SIG-M5 treated with dmso at 0.1 percent for 504 hours (cell line): ENCODE measurements at regions not wholly inside any gene's neighbourhood (a gene's known extent, or its start where the extent isn't known, plus 50 kb on each side); places are given as distances from the start of the nearest gene placed in this dataset.
"Not testable (repeated sequence)": the region's sequence is repeated elsewhere in the genome, so short reads cannot be mapped to it uniquely, and the experiment has no call there.

Source experiments
- DNase-seq: peaks from one replicate; lab custom pipeline; 2025; ENCODE audit not compliant: unreplicated experiment; lab: John Stamatoyannopoulos, UW

DNA sequence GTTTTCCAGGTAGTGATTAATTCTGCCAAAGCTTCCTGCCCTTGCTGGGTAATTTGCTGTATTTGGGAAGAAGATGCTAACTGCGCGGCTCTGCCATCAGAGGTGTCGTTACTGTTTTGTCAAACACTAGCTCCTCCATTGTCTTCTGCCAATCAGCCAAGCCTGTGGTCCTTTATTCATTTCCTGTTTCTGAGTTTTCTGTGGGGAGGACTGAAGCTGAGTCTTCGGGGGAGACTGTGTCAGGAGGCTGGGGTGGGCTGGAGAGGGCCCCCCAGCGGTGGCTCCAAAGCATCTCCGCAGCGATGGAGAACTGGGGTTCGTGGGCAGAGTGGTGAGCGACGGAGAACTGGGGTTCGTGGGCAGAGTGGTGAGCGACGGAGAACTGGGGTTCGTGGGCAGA lies 322.9 kb upstream of the B3GAT1 start:
- DNase-seq = no peak

DNA sequence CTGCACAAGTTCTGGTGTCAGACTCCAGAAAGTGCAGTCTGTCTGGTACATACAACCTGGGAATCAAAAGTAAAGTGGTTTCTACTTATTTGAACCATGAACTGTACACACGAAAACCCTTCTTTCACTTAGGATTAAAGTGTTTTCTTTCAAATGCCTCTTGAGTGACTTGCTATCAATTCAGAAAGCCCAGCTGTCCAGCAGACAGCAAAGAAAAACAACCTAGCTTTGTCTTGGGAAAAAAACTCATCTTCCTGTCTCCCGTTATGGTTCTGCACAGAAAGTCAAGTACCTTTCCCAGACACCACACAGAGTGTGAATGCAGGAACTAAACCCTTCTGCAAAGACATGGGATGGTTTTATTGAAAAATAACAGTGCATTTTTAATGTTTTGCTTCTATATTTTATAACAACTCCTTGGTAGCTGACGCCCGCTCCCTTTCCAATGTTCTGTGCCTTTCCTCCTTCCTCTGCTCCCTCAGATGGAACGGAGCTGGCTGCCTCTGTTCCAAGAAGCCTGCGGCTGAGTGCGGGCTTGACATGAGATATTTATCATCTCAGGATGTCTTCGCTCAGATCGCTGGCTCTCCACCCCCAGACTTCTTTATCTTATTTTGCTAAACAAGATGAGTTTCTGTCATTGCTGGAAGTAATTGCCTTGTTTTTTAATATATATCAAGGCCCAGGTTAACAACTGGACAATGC lies 322.3 kb upstream of the B3GAT1 start:
- DNase-seq = no peak

DNA sequence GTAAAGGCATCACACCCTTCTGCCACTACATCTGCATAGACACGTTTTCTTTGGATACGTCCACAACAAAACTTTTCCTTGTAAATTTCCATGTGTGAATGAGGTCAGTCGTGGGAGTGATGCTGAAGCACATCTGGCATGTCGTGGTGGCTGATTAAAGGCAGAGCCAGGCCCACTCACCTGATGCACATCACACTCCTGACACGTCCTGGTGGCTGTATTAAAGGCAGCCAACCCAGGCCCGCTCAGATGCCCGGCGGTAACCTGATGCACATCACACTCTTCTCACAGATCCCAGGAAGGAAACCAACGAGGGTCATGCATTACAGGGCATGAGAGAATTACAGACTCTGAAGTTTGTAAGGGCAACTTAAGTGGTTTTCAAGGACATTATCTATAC lies 321.6 kb upstream of the B3GAT1 start:
- no peak for DNase-seq

DNA sequence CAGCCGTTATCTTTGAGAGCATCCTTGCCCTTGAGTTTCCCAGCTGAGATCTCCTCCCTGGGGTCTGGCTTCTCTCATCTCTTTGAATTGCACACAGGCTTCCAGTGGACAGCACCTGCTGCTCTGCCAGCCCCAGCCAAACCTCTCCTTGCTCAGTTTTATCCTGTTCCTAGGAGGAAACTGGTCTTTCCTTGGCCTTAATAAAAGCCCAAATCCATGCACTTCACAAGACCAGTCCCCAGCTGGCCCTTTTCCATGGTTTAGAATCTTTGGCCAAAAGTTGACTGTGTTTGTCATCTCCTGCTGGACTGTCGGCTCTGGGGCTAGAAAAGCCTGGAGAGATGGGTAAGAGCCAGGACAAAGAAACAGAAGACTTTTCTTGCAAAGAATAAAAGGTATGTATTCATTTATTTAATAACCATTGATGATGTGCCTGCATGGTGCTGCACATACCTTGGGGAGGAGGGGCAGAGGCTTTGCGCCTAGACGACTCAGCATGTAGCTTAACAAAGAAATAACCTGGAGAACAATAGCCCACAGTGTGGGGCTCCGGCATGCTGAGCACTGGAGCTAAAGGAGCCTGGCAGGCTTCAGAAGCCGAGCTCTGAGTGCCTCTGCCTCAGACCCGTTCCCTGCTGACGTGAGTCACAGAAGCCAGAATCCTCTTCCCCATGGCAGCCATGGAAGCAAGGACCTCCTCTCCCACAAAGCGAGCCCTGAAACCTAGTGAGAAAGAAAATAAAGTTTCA lies 319.3 kb upstream of the B3GAT1 start:
- DNase-seq = no peak

DNA sequence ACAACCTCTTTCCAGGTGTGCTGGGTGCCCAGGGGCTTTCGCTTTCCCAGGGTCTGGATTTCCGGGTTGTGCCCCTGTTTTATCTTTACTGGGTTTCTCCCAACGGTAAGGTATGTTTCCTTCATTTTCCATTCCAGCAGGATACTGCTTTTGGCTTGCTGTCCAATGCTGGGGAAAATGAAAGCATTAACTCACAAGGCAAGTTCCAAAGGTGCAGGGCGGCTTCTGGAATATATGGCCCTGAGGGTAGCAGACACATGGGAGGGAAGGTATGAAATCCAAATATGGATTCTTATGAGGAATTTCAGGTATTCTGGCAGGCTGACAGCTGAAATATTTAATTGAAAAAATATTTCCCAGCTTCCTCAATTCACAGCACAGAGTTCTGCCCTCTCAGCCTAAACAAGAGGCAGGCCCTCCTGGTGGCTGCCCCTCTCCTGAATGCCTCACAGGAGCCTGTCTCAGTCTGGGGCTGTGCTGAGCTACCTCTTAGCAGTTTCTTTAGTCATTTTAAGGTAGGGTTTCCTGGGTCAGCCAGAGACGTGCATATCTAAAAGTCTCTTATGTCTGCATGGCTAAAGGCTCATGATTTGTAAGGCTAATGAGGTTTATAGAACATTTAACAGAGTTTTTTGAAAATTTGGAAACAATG lies 318.6 kb upstream of the B3GAT1 start:
- no peak for DNase-seq

DNA sequence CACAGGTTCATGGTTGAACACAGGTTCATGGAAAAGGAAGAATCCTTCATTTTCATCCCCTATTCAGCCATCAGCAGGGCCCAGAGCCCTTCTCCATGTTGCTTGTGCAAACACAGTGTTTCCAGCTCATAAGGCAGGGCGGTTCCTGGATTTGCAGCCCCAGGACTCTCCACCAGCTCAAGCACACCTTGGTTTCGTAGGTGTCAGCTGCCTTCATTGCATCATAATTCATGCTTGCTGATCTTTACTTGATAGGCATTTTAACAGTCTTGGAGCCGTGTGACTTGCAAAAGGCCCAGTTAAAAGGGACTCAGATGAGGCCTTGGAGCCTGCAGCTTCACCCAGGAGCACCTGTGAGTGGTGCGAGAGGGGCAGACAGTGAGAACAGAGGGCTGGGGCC lies 318.1 kb upstream of the B3GAT1 start:
- DNase-seq = no peak

DNA sequence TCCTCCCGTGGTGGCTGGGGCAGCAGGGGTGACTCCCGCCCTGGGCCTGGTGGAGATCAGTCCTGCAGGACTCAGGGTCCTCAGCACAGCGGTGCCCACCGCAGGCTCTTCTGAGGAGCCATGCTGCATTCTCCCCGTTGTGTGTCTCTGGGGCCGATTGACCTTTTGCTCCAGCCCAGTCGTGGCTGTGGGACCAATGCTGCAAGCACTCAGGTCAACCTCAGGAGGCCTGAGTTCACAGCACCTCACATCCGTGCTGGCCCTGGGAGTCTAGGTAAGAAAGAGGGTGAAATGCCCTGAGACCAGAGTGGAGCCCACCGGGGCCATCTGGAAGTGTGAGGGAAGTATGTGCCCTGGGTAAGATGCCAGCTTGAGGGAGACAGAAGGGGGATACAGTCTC lies 316.1 kb upstream of the B3GAT1 start:
- no peak for DNase-seq

DNA sequence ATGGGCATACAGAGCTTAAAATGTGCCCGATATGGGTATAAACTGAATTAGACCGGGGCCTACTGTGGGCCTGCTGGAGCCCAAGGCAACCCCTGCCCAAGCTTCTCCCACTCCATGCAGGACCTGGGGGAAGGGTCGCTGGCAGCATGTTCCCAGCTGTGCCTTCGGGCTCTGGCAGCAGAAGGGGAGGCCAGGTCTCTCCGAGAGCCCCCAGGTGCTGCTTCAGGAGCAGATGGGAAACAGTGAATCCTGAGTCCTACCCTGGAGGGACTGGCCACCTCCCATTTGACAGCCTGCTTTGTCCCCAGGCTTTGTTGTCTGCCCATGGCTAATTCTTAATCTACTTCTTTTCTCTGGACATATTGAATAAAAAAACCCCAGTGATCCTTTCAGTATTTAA lies 315.6 kb upstream of the B3GAT1 start:
- DNase-seq = no peak

DNA sequence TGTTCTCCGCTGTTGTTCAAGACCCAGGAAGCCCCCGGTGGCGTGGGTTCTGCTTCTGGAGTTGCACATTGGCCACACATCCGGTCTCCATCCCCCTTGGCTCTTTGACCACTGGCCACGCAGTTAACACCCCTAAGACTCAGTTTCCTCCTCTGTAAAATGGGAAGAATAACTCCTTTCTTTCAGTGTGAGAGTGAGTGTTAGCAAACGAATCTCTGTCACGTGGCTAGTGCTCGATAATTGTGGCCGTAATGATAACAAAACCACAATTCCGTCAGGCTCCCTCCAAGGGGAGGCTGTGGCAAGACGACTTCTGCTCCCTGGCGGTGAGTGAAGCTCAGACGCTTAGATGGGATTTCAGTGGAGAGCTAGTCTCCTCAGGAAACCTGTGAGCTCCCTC lies 315.2 kb upstream of the B3GAT1 start:
- DNase-seq = no peak

DNA sequence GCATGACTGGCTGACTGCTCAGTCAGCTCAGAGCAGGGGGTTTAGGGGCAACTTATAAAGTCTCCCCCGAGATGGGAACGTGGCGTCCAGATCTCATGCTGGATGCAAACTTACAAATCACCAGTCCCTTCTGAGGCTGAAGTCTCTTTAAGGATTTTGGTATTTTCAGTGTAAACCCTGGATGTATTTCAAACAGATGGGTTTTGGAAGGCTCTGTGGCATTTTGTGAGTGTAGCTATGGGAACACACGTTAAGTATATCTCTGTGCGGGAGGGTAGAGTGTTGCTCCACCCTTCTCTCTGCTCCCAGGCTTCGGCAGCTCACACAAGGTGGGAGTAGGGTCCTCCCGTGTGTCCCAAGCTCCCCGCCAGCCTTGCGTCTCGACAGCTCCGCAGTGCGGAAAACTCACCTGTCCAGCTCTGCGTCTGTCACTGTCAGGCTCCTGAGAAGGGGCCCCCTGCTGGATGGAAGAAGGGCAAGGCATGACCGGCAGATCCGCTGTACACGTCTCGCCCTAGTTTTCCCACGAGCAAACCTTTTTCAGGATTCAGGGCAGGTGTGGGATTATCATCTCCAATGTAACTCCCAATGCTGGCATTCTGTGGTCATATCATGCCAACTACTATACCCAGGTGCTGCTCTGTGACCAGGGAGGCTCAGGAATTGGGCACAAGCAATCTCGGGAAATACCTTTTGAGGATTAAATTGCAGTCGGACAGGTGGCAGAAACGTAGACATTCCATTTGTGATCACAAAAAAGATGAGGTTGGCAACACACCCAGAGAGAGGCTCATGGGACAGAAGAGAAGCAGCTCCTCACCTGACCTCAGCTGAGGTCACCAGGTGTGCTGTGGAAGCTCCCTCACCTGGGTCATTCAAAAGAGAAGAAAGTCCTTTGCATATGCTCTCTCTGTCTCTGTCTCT lies 313.9 kb upstream of the B3GAT1 start:
- DNase-seq = no peak

DNA sequence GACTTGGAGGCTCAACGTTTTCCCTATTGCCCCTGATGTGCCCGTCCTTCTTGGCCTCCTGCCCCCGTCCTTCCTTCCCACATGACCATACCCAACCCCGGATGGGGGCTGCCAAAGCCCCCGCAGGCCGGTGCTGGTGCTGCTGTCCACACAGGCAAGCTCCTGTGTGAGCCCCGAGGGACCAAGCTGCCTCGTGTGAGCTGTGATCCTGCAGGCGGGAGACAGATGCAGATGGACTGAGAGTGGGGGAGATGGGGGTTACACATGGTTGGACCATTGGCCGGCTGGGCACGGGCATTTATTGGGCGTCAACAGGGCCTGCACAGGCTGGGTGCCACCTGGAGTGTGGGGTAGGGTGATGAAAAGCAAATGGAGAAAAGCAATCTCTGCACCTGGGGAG lies 313.2 kb upstream of the B3GAT1 start:
- DNase-seq = no peak

DNA sequence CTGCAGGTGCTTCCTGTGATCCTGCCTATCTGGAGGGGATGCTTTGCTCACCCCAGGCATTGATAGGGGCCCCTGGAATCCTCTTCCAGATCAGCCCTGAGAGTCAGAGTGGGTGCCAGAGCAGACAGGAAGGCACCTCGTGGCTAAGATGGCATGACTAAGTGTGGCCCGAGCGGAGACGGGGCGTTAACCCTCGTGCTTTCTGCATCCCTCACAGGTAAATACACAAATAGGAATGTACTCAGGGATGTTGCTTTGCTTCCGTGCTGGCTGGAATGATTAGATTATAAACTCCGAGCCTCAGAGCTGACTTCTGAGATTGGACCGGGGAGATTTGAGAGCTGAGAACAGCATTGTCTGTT lies 312.7 kb upstream of the B3GAT1 start:
- DNase-seq = no peak

DNA sequence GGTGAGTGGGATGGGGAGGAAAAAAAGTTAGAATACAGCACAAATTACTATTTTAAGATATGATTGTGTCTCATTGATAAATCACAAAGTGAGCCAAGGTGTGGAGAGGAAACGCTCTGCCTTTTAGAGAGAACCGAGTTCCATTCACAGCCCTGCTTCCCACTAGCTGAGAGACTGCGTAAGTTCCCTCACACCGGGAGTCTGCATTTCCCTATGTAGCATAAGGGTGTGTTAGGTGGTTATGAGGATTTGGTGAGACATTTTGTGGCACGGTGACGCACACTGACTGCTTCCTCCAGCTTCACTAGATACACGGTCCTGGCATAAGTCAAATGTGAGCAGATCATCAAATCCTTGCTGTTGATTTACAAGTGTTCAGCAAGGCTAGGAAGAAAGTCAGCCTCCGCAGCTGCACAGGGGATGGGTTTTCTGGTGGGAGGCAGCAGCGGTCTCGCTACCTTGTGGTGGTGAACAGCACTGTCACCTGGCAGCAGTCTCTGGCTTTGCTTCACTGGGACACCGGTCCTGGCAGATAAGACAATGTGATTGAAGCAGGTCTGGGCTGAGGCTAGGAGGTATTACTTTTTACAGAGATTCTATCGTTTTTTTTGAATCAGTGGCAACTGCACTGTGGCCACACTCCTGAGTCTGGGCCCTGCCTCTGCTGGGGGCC lies 312.2 kb upstream of the B3GAT1 start:
- DNase-seq = no peak

DNA sequence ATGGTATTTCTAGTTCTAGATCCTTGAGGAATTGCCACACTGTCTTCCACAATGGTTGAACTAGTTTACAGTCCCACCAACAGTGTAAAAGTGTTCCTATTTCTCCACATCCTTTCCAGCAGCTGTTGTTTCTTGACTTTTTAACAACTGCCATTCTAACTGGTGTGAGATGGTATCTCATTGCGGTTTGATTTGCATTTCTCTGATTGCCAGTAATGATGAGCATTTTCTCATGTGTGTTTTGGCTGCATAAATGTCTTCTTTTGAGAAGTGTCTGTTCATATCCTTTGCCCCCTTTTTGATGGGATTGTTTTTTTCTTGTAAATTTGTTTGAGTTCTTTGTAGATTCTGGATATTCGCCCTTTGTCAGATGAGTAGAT lies 308.6 kb upstream of the B3GAT1 start:
- DNase-seq = not testable (repeated sequence)

DNA sequence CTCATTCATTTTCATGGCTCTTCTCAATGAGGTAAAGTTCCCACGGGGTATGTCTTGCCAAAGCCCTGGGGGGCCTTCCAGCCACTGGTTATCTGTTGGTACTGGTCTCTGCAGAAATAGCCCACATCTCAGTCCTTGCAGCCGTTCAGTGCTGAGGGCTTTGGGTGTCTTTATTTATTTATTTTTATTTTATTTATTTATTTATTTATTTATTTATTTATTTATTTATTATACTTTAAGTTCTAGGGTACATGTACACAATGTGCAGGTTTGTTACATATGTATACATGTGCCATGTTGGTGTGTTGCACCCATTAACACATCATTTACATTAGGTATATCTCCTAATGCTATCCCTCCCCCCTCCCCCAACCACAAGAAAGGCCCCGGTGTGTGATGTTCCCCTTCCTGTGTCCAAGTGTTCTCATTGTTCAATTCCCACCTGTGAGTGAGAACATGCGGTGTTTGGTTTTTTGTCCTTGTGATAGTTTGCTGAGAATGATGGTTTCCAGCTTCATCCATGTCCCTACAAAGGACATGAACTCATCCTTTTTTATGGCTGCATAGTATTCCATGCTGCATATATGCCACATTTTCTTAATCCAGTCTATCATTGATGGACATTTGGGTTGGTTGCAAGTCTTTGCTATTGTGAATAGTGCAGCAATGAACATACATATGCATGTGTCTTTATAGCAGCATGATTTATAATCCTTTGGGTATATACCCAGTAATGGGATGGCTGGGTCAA lies 308.1 kb upstream of the B3GAT1 start:
- not testable (repeated sequence) for DNase-seq

DNA sequence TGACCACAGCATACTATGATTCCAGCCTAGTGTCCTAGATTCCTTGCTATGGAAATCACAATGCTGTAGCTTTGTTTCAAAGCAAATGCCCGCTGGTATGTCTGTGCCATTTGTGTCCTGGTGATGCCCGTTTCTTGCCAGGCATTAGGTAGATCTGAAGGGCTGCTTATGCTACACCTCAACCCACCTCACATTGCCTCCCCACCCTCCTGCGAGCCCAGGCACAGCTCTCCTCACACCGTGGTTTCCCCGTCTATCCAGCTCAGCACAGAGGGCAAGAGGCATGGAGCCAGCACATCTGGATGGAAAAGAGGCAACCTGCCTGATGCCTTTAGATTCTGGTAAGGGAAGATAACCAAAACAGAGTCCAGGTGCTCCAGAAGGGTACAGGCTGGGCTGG lies 307.4 kb upstream of the B3GAT1 start:
- no peak for DNase-seq

DNA sequence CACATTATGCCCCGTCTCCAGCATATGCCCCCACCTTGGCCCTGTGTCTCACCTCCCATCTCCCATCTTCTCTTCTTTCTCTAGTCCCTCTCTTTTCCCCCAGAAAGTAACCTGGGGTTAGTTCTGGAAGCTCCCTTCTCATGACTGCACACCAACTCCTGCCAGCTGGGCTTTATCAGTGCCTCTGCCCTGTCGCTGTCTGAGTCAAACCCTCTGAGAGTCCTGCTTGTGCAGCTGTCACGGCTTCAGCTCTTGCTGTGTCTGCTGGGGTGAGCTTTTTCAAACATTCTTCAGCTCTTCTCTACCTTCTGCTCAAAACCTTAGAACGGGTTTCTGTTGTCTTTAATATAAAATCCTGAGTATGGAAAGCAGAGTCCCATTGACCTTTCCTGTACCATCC lies 304.5 kb upstream of the B3GAT1 start:
- DNase-seq = no peak

DNA sequence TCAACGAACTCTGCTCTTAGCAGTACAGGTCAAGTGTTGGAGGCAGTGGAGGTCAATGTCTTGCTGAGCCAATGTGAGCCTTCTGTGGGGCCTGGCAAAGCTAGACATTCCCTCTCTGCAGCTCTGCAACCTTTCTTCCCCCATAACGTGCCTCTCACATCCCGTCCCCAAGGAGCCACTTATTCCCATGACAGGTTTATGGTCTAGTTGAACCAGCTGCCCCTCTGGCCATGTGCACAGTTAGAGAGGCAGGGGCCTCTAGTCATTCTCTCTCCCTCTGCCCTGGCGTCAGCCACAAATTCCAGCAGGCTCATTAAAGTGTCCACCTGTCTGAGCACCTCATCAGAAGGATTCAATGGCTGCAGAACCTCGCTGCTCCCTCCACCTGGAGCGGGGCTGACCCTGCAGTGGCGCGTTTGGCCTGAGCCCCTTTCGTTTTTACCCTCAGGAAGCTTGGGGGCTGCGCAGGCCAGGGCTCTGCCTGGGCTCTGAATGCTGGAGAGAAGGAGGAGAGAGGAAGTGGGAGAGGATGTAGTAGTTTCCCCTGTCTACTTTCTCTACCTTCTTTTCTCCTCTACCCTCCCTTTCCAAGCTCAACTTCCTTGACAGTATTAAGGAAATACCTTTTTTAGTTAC lies 302.1 kb upstream of the B3GAT1 start:
- no peak for DNase-seq

DNA sequence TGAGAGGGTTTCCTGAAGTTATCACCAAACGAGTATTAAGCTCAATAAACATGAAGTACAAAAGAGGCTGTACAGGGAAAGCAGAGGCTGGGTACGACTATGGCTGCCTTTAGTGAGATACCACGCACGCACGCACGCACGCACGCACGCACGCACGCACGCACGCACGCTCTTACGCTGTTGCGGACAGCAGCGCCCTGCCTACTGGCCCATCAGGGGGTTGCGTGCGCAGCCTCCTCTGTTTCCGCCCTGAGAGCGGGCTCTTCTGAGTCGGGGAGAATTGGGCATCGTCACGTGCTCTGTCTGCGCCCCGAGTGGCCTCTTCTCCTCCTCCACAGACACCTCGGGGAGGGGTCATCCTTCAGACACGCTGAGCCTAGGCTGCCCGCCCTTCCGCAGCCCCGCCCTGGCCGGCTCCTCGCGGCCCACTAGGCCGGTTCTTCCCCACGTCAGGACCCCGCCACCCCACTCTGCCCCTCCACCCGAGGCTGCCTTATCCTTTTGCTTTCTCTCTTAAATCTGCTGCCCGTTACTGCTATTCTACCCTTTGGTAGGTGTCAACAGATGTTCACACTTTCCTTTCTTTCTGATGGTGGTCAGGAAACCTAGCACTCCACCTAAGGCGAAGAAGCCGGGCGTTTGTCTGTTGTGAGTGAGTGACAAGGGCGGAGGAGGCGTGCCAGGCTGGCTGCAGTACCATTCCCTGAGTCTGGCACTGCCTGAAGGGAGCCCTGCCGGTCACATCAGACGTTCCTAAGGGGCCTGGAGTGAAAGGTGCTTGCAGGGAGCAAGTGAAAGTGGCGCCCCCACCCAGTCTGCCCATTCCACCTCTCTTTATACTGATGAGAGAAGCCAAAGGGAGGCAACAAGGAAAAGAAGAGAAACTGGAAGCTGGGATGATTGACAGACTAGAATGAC lies 300.4 kb upstream of the B3GAT1 start:
- DNase-seq = no peak
